Ectodermal cell (in vitro differentiated cells): ENCODE measurements at regions not wholly inside any gene's neighbourhood (a gene's known extent, or its start where the extent isn't known, plus 50 kb on each side); places are given as distances from the start of the nearest gene placed in this dataset.

Source experiments
- H3K27ac ChIP-seq: 2 replicates; pipeline ENCODE4 v1.7.0; 2013; ENCODE audit warnings: mild to moderate bottlenecking, low read depth, low read length; ENCODE audit not compliant: insufficient read depth, poor library complexity, severe bottlenecking
- H3K27me3 ChIP-seq: 2 replicates; pipeline ENCODE4 v1.7.0; 2013; ENCODE audit warnings: mild to moderate bottlenecking, low read length; ENCODE audit not compliant: insufficient read depth, control insufficient read depth, poor library complexity, severe bottlenecking
- H3K36me3 ChIP-seq: one replicate; pipeline ENCODE4 v1.7.0; 2013; ENCODE audit warnings: low read length; ENCODE audit not compliant: control insufficient read depth, insufficient read depth
- H3K4me1 ChIP-seq: one replicate; pipeline ENCODE4 v1.7.0; 2013; ENCODE audit warnings: low read length; ENCODE audit not compliant: control insufficient read depth, insufficient read depth
- H3K4me3 ChIP-seq: 2 replicates; pipeline ENCODE4 v1.7.0; 2013; ENCODE audit warnings: low read depth, low read length, control low read depth; ENCODE audit not compliant: insufficient read depth
- H3K9me3 ChIP-seq: 2 replicates; pipeline ENCODE4 v1.7.0; 2013; ENCODE audit warnings: mild to moderate bottlenecking, low read length, moderate library complexity; ENCODE audit not compliant: control insufficient read depth
- WGBS, 2 experiments: methylation state at CpG; one replicate each; pipeline ENCODE4 v1.1.7; 2013; ENCODE audit warnings: missing lambda C conversion rate in 2 of 2; 5-methylcytosine and 5-hydroxymethylcytosine counted together

GRCh38 chr12:124369827-124370378 is 75.0 kb downstream of the RFLNA start:
- peaks cover 5% of the 10 kb centered on the region for H3K4me1 ChIP-seq
- H3K27me3 ChIP-seq = no peaks in the 10 kb centered on the region
- 93 to 94% methylated on average over 20 of the region's 20 CpGs for WGBS, 2 experiments
- H3K36me3 ChIP-seq = no peaks in the 10 kb centered on the region
- H3K27ac ChIP-seq = no peak overlapping the region
- H3K4me3 ChIP-seq = no peak overlapping the region
- H3K9me3 ChIP-seq = no peaks in the 10 kb centered on the region

DNA sequence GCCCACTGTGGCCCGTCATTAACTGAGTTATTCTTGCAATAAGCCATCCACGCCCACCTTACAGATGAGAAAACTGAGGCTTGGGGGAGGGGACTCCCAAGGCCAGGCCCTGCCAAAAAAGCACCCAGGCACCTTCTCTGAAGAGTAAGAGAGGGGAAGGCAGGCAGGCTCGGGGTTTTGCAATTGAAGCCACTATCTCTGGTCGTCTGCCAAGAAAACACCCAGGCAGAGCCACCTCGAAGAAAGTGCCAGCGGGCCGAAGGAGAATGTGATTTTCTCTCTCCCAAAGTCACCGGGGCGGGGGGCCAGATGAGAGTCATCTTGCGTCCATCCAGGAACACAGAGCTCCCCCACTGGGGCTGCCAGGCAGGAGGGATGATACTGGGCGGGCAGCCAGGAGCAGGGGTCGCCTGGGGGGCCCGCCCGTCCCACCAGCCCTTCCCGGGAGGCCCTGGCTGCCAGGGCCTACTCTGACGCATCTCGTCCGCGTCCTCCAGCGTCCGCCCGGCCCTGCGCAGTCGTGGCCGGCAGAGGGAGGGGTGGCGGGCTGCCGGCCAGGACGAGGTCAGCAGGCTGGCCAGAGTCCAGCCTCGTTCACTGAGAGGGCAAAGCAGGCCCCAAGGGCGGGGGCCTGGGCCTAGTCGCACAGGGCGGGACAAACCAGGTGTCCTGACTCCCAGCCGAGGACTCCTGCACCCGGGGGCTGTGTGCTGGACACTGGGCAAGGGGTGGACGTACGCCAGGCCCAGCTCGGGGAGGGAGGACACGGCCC is 74.3 kb downstream of the RFLNA start:
- WGBS, 2 experiments = 94% methylated on average over 38 of the region's 38 CpGs
- Histone ChIP-seq H3K27me3 (no peaks in the 10 kb centered on the region), H3K9me3 (no peaks in the 10 kb centered on the region), H3K4me1 (peaks cover 5% of the 10 kb centered on the region), H3K27ac (no peak overlapping the region), H3K4me3 (no peak overlapping the region), H3K36me3 (no peaks in the 10 kb centered on the region)

- Histone ChIP-seq H3K4me1 (peaks cover 5% of the 10 kb centered on the region), H3K36me3 (no peaks in the 10 kb centered on the region), H3K27ac (no peak overlapping the region), H3K4me3 (no peak overlapping the region), H3K27me3 (no peaks in the 10 kb centered on the region), H3K9me3 (no peaks in the 10 kb centered on the region)
- 95 to 97% methylated on average over 10 of the region's 10 CpGs for WGBS, 2 experiments
Measured at GRCh38 chr12:124368421-124369032, 73.6 kb downstream of the RFLNA start.

GRCh38 chr12:124365726-124366430 is 71.0 kb downstream of the RFLNA start:
- H3K4me1 ChIP-seq = peaks cover 5% of the 10 kb centered on the region
- no peak overlapping the region for H3K4me3 ChIP-seq
- H3K36me3 ChIP-seq = no peaks in the 10 kb centered on the region
- H3K27ac ChIP-seq = no peak overlapping the region
- no peaks in the 10 kb centered on the region for H3K9me3 ChIP-seq
- WGBS, 2 experiments = 91 to 92% methylated on average over 23 of the region's 23 CpGs
- no peaks in the 10 kb centered on the region for H3K27me3 ChIP-seq
